ENCODE measurements at regions not wholly inside any gene's neighbourhood (a gene's known extent, or its start where the extent isn't known, plus 50 kb on each side); places are given as distances from the start of the nearest gene placed in this dataset.

DNA sequence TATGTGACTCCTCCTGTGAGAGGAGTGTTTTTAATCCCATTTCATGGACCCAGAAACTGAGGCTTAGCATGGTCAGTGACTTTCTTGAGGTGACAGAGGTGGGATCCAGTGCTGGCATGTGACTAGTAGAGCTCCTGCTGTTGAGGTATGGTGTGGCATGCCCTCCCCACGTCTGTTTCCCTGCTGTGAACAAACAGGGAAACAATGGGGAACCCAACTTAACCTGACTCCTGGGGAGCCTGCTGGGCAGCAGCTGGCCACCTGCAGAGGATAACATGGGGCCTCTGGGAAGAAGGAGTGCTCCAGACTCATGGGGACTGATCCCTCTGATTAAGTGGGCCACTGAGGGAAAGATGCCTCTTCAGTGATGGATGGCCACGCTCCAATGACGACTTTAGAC is 114.0 kb downstream of the BEGAIN start:
- ChIA-PET CTCF (no interaction called here), POLR2A (no interaction called here), RAD21 (ENCODE audit: low non-redundant PET in 1 of 2, low total read pairs in 2 of 2, uncharacterized antibody in 2 of 2, unreplicated experiment in 2 of 2) (no interaction called here)
- no TSS peak for BruUV-seq (replicated peaks)
- Histone ChIP-seq H3K27me3 (ENCODE audit: insufficient read depth, low read length) (peaks cover 17% of the 10 kb centered on the region; the same call in 1 of the 2 replicates), H3K4me2 (ENCODE audit: low read length) (no peak overlapping the region), H3K9me3 (ENCODE audit: control insufficient read depth in 1 of 2, insufficient read depth in 1 of 2, low read depth in 1 of 2, low read length in 2 of 2) (no peaks in the 10 kb centered on the region), H4K20me1 (ENCODE audit: insufficient read depth) (no peaks in the 10 kb centered on the region), H3K27ac (ENCODE audit: low read depth, low read length) (no peak overlapping the region; the same call in 1 of the 2 replicates), H3K9me2 (ENCODE audit: insufficient read depth) (no peaks in the 10 kb centered on the region), H3K36me3 (ENCODE audit: control insufficient read depth in 1 of 2, insufficient read depth in 2 of 2, low read length in 2 of 2) (no peaks in the 10 kb centered on the region), H3K4me1 (ENCODE audit: control insufficient read depth in 1 of 2, insufficient read depth in 2 of 2, low read length in 2 of 2) (peaks cover 57 to 71% of the 10 kb centered on the region in 2 experiments), H3K9ac (ENCODE audit: low read length) (no peak overlapping the region), H2AFZ (ENCODE audit: low read depth, low read length, poor library complexity, severe bottlenecking) (no peak overlapping the region), H3K4me3 (replicated peaks in 1 of 2; ENCODE audit: low read depth in 1 of 2, low read length in 2 of 2) (no peak overlapping the region), H3K79me2 (ENCODE audit: insufficient read depth, low read length) (no peaks in the 10 kb centered on the region)
- ATAC-seq, result no peak
- DNase-seq (ENCODE audit: low read depth, low spot score), result no peak
- intact Hi-C loops (cut with micrococcal nuclease), result no loop called here
- TF ChIP-seq EZH2 (IDR thresholded peaks at IDR 0.05) (no peak), POLR2A (IDR thresholded peaks at IDR 0.05; ENCODE audit: borderline replicate concordance, extremely low read depth, insufficient read depth, insufficient read length) (no peak), YY1 (IDR thresholded peaks at IDR 0.05; ENCODE audit: extremely low read depth, insufficient replicate concordance, low read depth, low read length) (no peak), CEBPB (IDR thresholded peaks at IDR 0.05; ENCODE audit: low read depth) (no peak), REST (IDR thresholded peaks at IDR 0.05; ENCODE audit: low read depth) (no peak), ZNF274 (IDR thresholded peaks at IDR 0.05; ENCODE audit: low read depth, low read length) (no peak), TCF7L2 (IDR thresholded peaks at IDR 0.05; ENCODE audit: borderline replicate concordance, extremely low read depth, insufficient read depth, insufficient read length) (no peak), ZFX (IDR thresholded peaks at IDR 0.05) (no peak), RAD21 (IDR thresholded peaks at IDR 0.05; ENCODE audit: low read depth) (no peak), ELF1 (IDR thresholded peaks at IDR 0.05; ENCODE audit: borderline replicate concordance, low read depth) (no peak), EZH2phosphoT487 (IDR thresholded peaks at IDR 0.05; ENCODE audit: borderline replicate concordance) (no peak), JUND (IDR thresholded peaks at IDR 0.05) (no peak), CBX3 (IDR thresholded peaks at IDR 0.05; ENCODE audit: low read depth) (no peak), SP1 (IDR thresholded peaks at IDR 0.05; ENCODE audit: low read depth) (no peak), SRF (IDR thresholded peaks at IDR 0.05; ENCODE audit: low read depth) (no peak), EGR1 (IDR thresholded peaks at IDR 0.05; ENCODE audit: low read depth) (no peak)
- TF ChIP-seq, protein P1, sequence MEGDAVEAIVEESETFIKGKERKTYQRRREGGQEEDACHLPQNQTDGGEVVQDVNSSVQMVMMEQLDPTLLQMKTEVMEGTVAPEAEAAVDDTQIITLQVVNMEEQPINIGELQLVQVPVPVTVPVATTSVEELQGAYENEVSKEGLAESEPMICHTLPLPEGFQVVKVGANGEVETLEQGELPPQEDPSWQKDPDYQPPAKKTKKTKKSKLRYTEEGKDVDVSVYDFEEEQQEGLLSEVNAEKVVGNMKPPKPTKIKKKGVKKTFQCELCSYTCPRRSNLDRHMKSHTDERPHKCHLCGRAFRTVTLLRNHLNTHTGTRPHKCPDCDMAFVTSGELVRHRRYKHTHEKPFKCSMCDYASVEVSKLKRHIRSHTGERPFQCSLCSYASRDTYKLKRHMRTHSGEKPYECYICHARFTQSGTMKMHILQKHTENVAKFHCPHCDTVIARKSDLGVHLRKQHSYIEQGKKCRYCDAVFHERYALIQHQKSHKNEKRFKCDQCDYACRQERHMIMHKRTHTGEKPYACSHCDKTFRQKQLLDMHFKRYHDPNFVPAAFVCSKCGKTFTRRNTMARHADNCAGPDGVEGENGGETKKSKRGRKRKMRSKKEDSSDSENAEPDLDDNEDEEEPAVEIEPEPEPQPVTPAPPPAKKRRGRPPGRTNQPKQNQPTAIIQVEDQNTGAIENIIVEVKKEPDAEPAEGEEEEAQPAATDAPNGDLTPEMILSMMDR (IDR thresholded peaks at IDR 0.05 in 2 of 3, conservative IDR thresholded peaks at IDR 0.05 in 1 of 3; ENCODE audit: borderline replicate concordance in 1 of 3, insufficient read depth in 1 of 3, low read depth in 2 of 3, low read length in 2 of 3), result no peak
- TF ChIP-seq, protein P2, sequence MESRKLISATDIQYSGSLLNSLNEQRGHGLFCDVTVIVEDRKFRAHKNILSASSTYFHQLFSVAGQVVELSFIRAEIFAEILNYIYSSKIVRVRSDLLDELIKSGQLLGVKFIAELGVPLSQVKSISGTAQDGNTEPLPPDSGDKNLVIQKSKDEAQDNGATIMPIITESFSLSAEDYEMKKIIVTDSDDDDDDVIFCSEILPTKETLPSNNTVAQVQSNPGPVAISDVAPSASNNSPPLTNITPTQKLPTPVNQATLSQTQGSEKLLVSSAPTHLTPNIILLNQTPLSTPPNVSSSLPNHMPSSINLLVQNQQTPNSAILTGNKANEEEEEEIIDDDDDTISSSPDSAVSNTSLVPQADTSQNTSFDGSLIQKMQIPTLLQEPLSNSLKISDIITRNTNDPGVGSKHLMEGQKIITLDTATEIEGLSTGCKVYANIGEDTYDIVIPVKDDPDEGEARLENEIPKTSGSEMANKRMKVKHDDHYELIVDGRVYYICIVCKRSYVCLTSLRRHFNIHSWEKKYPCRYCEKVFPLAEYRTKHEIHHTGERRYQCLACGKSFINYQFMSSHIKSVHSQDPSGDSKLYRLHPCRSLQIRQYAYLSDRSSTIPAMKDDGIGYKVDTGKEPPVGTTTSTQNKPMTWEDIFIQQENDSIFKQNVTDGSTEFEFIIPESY (IDR thresholded peaks at IDR 0.05; ENCODE audit: extremely low read depth, insufficient replicate concordance, low read length), result no peak
- TF ChIP-seq, protein P3, sequence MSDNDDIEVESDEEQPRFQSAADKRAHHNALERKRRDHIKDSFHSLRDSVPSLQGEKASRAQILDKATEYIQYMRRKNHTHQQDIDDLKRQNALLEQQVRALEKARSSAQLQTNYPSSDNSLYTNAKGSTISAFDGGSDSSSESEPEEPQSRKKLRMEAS (IDR thresholded peaks at IDR 0.05), result no peak

Measured in HCT116 (cell line).